HG03460 (cell line): ENCODE measurements at regions not wholly inside any gene's neighbourhood (a gene's known extent, or its start where the extent isn't known, plus 50 kb on each side); places are given as distances from the start of the nearest gene placed in this dataset.

Experiments
- ATAC-seq: cut with Tn5 transposase; IDR thresholded peaks from one replicate; pipeline ENCODE4 v1.9.1; 2021; ENCODE audit not compliant: unreplicated experiment

DNA sequence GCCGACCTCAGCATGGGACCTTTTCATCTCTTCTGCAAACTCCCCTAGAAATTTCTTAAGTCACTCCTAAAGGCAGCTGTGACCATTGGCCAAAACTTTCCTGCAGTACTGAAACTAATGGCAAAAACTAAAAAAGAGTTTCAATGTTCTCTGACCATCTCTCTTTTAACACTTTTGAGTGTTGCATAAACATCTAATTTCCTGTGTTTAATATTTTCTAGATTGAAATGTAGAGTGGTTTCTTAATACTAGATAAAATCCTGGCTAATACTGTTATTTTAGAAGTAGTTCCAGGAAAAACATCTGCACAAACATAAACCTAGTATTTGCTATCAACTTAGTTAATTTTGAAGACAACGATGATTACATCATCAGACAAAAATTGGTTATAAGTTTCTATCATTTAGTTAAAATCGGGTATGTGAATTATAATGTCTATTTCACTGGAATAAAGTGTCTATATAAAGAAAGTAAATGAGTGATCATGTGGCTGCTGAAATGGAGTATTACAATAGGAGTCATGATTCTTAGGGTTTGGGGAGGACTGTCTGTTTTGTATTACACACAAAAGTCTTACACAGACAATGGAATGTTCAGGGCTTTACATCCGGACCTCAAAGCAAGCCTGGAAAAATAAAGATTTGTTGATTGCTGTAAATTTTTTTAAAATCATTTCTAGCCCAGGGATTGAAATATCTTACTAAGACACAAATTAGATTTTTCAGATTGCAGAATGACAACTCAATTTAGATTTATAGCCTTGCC, 1323.4 kb downstream of the C4orf33 start:
- ATAC-seq = no peak

DNA sequence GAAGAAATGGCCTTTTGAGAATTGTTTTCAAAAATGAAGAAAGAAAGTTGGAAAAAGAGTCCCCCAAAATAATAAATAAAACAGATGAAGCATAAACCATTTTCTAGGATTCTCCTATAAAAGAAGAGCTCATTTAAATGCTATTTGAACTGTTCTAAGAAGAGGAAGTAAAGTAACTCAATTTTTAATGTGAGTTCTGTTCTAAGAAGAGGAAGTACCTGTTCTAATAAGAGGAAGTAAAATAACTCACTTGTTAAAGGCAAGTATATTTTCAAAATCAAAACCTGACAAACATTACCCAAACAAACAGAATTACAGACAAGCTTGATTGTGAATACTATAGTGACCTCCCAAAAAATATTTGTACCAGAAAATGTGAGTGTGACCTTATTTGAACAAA, 1326.3 kb downstream of the C4orf33 start:
- ATAC-seq = no peak

DNA sequence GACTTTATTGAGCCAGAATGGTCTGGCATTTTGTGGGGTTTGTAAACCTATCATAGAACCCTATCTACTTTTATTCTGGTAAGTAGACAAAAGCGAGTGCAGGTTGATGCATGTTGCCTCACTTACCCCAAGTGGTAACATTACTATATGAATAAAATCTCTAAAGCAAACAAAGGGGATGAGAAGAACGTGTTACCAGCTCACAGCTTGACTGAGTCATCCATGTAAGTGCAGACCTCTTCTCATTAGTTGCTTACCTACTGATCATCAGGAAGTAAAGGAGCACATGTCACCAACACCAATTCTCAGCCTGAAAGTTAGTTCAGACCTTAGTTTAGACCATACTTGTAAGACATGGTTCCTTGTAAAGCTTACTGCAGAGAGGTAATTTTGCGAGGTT, 1328.3 kb downstream of the C4orf33 start:
- no peak for ATAC-seq

DNA sequence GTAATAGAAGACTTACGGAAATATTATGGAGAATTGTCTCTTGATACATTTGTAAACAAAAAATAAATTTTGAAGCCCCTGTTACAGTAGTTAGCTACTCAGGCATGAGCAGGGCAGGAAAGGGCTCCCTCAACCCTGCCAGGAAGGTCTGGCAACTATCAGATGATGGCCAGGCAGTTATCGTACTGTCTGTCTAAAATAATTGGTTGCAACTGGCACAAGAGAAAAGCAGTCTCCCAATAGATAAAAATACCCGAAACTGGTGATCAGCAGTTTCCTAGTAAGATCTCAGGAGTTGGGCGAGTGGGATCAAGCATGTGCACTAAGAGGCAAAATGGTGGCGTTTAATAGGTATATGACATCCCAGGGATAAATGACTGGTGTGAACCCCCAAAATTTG, 1336.3 kb downstream of the C4orf33 start:
- ATAC-seq = no peak

DNA sequence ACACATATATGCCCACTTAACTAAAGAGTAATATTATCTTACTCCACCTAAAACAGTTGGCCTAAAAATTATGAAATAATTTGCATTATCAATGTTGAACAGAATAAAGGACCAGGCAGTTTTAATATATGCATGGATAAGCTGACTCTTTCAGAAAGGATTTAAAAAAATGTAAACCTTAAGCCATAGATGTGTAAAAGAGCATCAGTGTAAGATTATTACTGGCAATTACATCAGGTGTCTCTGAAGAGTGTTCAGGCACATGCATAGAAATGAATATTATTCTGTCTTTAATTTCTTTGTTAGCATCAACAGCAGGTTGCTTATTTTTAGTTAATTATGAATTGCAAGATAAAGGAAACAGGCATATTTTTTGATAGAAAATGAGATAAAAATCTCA, 1353.8 kb downstream of the C4orf33 start:
- ATAC-seq = no peak

GRCh38 chr4:130468340-130468739, 1372.4 kb downstream of the C4orf33 start:
- ATAC-seq = no peak

DNA sequence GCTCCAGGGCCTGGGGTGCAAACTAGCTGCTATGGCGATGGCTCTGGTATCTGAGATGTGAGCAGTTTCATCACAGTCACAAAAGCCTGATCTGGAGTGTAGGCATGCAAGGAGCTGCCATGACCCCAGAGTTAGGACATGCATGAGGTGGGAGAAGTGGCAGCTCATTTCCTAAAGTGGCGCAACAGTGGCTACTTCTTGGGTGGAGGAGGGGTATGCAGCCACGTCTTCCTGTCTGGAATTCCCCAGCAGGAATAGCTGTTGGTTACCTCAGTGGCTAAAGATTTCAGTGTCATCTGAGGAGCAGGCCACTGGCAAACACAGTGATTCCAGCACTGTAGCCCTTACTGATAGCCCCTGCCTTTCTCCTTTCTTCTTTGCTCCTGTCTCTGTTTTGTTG, 1382.5 kb downstream of the C4orf33 start:
- ATAC-seq = no peak

GRCh38 chr4:130479020-130479419, 1383.1 kb downstream of the C4orf33 start:
- no peak for ATAC-seq

- no peak for ATAC-seq
Measured at GRCh38 chr4:130479674-130480073, 1383.7 kb downstream of the C4orf33 start.

- ATAC-seq = no peak
Measured at GRCh38 chr4:130484826-130485225, 1388.9 kb downstream of the C4orf33 start.

- no peak for ATAC-seq
Measured at GRCh38 chr4:130485371-130485770, 1389.4 kb downstream of the C4orf33 start.

GRCh38 chr4:130486186-130486585, 1390.2 kb downstream of the C4orf33 start:
- no peak for ATAC-seq

DNA sequence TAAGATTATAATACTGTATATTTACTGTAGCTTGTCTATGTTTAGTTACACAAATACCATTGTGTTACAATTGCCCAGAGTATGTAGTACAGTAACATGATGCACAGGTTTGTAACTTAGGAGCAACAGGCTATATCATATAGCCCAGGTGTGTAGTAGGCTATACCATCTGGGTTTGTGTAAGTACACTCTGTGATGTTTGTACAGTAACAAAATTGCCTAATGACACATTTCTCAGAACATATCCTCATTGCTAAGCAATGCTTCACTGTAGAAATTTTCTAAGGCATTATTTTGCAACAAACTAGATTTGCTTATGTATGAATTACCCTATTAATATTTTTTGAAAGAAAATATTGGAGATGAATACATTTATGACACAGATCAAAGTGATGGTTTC, 1390.9 kb downstream of the C4orf33 start:
- ATAC-seq = no peak

DNA sequence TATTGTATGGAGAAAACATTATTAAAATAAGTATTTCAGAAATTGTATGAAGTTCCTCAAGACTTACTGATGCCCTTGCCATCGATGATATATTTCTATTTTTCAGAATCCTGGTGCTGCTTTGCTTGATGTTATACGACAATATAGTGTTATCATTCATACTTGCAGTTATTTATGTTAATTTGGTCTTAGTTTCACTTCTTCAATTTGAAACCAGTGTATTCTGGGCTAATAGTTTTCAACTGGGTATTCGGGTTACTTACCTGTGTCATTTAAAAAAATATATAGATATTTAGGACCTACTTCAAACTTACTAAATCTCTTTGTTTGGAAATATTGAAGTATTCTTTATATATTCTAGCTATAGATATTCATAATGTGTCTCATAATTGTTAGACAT, 1414.7 kb downstream of the C4orf33 start:
- no peak for ATAC-seq

GRCh38 chr4:130511776-130512175, 1415.8 kb downstream of the C4orf33 start:
- ATAC-seq = no peak

DNA sequence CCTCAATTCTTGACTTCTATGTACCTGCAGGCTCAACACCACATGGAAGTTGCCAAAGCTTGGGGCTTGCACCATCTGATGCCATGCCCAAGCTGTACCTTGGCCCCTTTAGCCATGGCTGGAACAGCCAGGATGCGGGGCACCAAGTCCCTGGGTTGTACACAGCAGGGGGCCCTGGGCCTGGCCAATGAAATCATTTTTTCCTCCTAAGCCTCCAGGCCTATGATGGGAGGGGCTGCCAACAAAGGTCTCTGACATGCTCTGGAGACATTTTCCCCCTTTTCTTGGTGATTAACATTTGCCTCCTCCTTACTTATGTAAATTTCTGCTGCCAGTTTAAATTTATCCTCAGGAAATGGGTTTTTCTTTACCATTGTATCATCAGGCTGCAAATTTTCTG, 1428.1 kb downstream of the C4orf33 start:
- ATAC-seq = no peak

- ATAC-seq = no peak
Measured at GRCh38 chr4:130530505-130530904, 1434.6 kb downstream of the C4orf33 start.

- no peak for ATAC-seq
Measured at GRCh38 chr4:130534651-130535050, 1438.7 kb downstream of the C4orf33 start.

DNA sequence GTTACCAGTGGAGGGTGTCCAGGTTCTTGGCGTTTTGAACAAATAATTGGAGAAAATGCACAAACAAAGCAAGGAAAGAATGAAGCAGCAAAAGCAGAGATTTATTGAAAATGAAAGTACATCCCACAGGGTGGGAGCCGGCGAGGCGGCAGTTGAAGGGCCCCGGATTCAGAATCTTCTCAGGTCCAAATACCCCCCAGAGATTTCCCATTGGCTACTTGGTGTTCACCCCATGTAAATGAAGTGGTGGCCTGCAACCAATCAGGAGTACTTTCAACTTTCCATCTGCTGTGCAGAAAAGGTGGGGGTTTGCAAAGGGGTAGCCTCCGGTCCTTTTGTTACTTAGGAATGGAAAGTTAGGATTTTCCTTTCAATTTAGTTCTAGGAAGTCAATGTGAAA, 1447.0 kb downstream of the C4orf33 start:
- ATAC-seq = no peak

DNA sequence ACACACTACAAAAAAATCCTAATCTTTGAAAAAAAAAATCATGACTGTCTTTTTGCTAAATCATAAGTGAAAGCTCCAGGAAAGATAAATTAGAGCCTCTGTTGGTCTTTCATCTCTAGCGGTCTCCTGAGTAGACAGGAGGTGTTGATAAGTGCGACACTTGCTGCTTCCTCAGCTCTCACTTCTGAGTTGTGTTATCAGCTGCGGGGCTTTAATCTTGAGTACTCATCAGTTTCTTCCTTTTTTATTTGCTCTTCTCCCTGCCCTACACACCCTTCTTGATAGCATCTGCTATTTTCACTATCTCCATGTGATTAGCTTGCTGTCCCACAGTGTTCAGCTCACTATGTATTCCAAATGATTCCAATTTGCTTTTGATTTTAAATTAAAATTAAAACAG, 1449.2 kb downstream of the C4orf33 start:
- ATAC-seq = no peak

- no peak for ATAC-seq
Measured at GRCh38 chr4:130545596-130545995, 1449.6 kb downstream of the C4orf33 start.

- no peak for ATAC-seq
Measured at GRCh38 chr4:130559268-130559667, 1463.3 kb downstream of the C4orf33 start.

- no peak for ATAC-seq
Measured at GRCh38 chr4:130563185-130563888, 1467.4 kb downstream of the C4orf33 start.
